ENCODE measurements at regions not wholly inside any gene's neighbourhood (a gene's known extent, or its start where the extent isn't known, plus 50 kb on each side); places are given as distances from the start of the nearest gene placed in this dataset.

- H3K4me3 Mint-ChIP-seq (ENCODE audit: unreplicated experiment): no peak overlapping the region
- Histone ChIP-seq H3K4me2 (ENCODE audit: low read length) (no peak overlapping the region), H3K27me3 (ENCODE audit: insufficient read depth, low read length) (no peaks in the 10 kb centered on the region), H4K20me1 (ENCODE audit: insufficient read depth, low read length) (no peaks in the 10 kb centered on the region), H3K27ac (ENCODE audit: low read depth, low read length) (no peak overlapping the region), H3K9ac (ENCODE audit: low read length) (no peak overlapping the region), H3K4me1 (ENCODE audit: insufficient read depth, low read length) (peaks cover 8% of the 10 kb centered on the region), H3K79me2 (ENCODE audit: insufficient read depth, low read length) (no peaks in the 10 kb centered on the region), H3K4me3 (ENCODE audit: insufficient read depth, low read depth, low read length) (no peak overlapping the region), H2AFZ (ENCODE audit: low read depth, low read length) (no peak overlapping the region), H3K9me3 (ENCODE audit: insufficient read depth, low read depth, low read length) (no peaks in the 10 kb centered on the region), H3K36me3 (ENCODE audit: insufficient read depth, low read length) (no peaks in the 10 kb centered on the region)
- peaks cover 2% of the 10 kb centered on the region for H3K36me3 Mint-ChIP-seq (ENCODE audit: low read depth, unreplicated experiment)
- DNase-seq (ENCODE audit: low read depth) (no peak), FAIRE-seq (no peak)
- peaks cover 8% of the 10 kb centered on the region for H3K4me1 Mint-ChIP-seq (ENCODE audit: low read depth, unreplicated experiment)
- TF ChIP-seq CTCF (IDR thresholded peaks at IDR 0.05; ENCODE audit: insufficient read depth, low read depth, low read length) (no peak), EZH2 (IDR thresholded peaks at IDR 0.05; ENCODE audit: insufficient read depth, low read length) (no peak)
- H3K27ac Mint-ChIP-seq (ENCODE audit: unreplicated experiment): no peak overlapping the region
- H3K9me3 Mint-ChIP-seq (ENCODE audit: unreplicated experiment): peaks cover 1% of the 10 kb centered on the region
- no peaks in the 10 kb centered on the region for H3K27me3 Mint-ChIP-seq (ENCODE audit: low read depth, unreplicated experiment)
Measured at GRCh38 chr10:28872587-28873165, 195.4 kb downstream of the BAMBI start.

DNA sequence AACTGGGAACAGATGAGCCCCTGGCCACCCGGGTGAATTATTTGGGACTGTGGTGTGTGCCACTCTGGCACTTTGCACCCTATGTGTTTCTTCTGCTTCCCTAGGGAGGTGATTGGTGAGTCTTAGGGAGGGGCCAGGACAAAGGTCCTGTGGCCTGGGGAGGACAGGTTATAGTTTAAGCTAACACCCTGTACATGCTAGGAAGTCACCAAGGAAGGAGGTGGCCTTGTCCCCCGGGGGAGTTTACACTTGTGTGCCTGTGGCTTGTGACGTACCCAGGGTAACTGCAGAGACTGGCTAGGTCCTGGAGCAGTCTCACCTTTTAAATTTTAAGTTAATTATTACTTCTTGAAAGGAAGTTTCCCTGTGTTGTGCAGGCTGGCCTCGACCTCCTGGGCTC, 196.2 kb downstream of the BAMBI start:
- DNase-seq (ENCODE audit: low read depth): no peak
- H3K27me3 ChIP-seq (ENCODE audit: insufficient read depth, low read length): no peaks in the 10 kb centered on the region
- Mint-ChIP-seq H3K27ac (ENCODE audit: unreplicated experiment) (no peak overlapping the region), H3K4me3 (ENCODE audit: unreplicated experiment) (no peak overlapping the region), H3K4me1 (ENCODE audit: low read depth, unreplicated experiment) (peaks cover 8% of the 10 kb centered on the region), H3K9me3 (ENCODE audit: unreplicated experiment) (peaks cover 1% of the 10 kb centered on the region), H3K27me3 (ENCODE audit: low read depth, unreplicated experiment) (no peaks in the 10 kb centered on the region), H3K36me3 (ENCODE audit: low read depth, unreplicated experiment) (peaks cover 2% of the 10 kb centered on the region)
- H3K27ac ChIP-seq (ENCODE audit: low read depth, low read length): no peak overlapping the region
- FAIRE-seq: no peak
- H3K9me3 ChIP-seq (ENCODE audit: insufficient read depth, low read depth, low read length): no peaks in the 10 kb centered on the region
- H3K36me3 ChIP-seq (ENCODE audit: insufficient read depth, low read length): no peaks in the 10 kb centered on the region
- no peak overlapping the region for H2AFZ ChIP-seq (ENCODE audit: low read depth, low read length)
- TF ChIP-seq EZH2 (IDR thresholded peaks at IDR 0.05; ENCODE audit: insufficient read depth, low read length) (no peak), CTCF (IDR thresholded peaks at IDR 0.05; ENCODE audit: insufficient read depth, low read depth, low read length) (no peak)
- no peak overlapping the region for H3K4me3 ChIP-seq (ENCODE audit: insufficient read depth, low read depth, low read length)
- H3K4me1 ChIP-seq (ENCODE audit: insufficient read depth, low read length): peaks cover 8% of the 10 kb centered on the region
- no peaks in the 10 kb centered on the region for H4K20me1 ChIP-seq (ENCODE audit: insufficient read depth, low read length)
- no peak overlapping the region for H3K4me2 ChIP-seq (ENCODE audit: low read length)
- H3K79me2 ChIP-seq (ENCODE audit: insufficient read depth, low read length): no peaks in the 10 kb centered on the region
- no peak overlapping the region for H3K9ac ChIP-seq (ENCODE audit: low read length)

DNA sequence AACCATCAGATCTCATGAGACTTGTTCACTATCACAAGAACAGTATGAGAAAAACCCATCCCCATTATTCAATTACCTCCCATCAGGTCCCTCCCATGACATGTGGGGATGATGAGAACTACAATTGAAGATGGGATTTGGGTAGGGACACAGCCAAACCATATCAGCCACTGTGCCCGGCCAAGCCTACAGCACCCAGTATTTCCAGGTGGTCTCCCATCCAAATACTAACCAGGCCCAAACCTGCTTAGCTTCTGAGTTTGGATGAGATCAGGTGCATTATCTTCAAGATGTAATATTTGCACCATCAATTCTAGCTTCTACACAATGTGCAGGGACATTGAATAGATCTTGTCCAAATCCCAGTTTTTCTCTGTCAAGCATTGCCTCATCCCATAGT, 196.9 kb downstream of the BAMBI start:
- no peak overlapping the region for H3K9ac ChIP-seq (ENCODE audit: low read length)
- no peak overlapping the region for H3K4me2 ChIP-seq (ENCODE audit: low read length)
- H3K4me3 ChIP-seq (ENCODE audit: insufficient read depth, low read depth, low read length): no peak overlapping the region
- peaks cover 1% of the 10 kb centered on the region for H3K9me3 Mint-ChIP-seq (ENCODE audit: unreplicated experiment)
- H3K27me3 ChIP-seq (ENCODE audit: insufficient read depth, low read length): no peaks in the 10 kb centered on the region
- FAIRE-seq (no peak), DNase-seq (ENCODE audit: low read depth) (no peak)
- no peak overlapping the region for H2AFZ ChIP-seq (ENCODE audit: low read depth, low read length)
- H3K4me1 ChIP-seq (ENCODE audit: insufficient read depth, low read length): peaks cover 8% of the 10 kb centered on the region
- no peaks in the 10 kb centered on the region for H3K27me3 Mint-ChIP-seq (ENCODE audit: low read depth, unreplicated experiment)
- H3K4me1 Mint-ChIP-seq (ENCODE audit: low read depth, unreplicated experiment): peaks cover 8% of the 10 kb centered on the region
- no peaks in the 10 kb centered on the region for H3K9me3 ChIP-seq (ENCODE audit: insufficient read depth, low read depth, low read length)
- no peaks in the 10 kb centered on the region for H3K79me2 ChIP-seq (ENCODE audit: insufficient read depth, low read length)
- TF ChIP-seq CTCF (IDR thresholded peaks at IDR 0.05; ENCODE audit: insufficient read depth, low read depth, low read length): no peak
- TF ChIP-seq EZH2 (IDR thresholded peaks at IDR 0.05; ENCODE audit: insufficient read depth, low read length): no peak
- no peak overlapping the region for H3K27ac Mint-ChIP-seq (ENCODE audit: unreplicated experiment)
- H3K36me3 Mint-ChIP-seq (ENCODE audit: low read depth, unreplicated experiment): peaks cover 2% of the 10 kb centered on the region
- no peak overlapping the region for H3K27ac ChIP-seq (ENCODE audit: low read depth, low read length)
- H3K36me3 ChIP-seq (ENCODE audit: insufficient read depth, low read length): no peaks in the 10 kb centered on the region
- no peaks in the 10 kb centered on the region for H4K20me1 ChIP-seq (ENCODE audit: insufficient read depth, low read length)
- no peak overlapping the region for H3K4me3 Mint-ChIP-seq (ENCODE audit: unreplicated experiment)
